ENCODE measurements at regions not wholly inside any gene's neighbourhood (a gene's known extent, or its start where the extent isn't known, plus 50 kb on each side); places are given as distances from the start of the nearest gene placed in this dataset.

DNA sequence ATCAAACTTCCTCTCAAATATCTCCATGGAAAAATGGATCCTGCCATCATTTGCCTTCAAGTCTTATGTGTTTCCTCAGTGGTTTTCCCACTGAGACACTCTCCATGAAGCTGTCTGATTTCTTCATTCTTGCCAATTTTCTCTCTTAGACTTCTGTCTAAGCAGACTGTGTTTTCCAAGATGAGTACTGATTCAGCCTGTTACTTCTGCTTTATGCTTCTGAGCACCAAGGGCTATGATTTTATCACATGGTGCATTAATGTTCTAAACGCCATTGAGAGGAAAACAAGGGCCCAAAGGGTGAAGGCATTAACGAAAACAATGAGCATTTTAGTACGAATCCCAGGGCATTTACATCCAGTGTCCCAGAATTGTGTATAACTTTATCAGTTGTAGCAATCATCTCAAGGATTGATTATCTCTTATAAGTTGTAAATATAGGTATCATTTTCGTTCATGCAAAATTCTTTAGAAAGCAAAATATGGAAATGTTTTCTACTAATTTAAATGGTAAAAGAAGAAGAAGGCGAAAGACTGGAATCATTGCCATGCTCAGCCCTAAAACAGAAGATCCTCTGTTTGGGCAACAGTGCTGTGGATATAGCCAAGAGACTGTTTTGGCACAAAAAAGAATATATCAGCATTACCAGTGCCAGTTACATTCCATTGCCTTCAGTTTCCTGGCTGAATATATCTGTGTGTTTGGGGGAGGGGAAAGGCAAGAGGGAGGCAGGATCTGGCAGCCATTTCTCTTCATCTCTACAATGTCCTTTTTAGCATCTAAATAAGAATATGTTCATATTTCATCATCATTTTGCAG, 537.6 kb downstream of the ANXA1 start:
- no peaks in the 10 kb centered on the region for H3K27me3 Mint-ChIP-seq (ENCODE audit: insufficient read depth, unreplicated experiment)
- H3K4me3 Mint-ChIP-seq (ENCODE audit: unreplicated experiment), result no peak overlapping the region
- H3K9me3 ChIP-seq, result no peaks in the 10 kb centered on the region
- DNase-seq, result no peak
- no peak overlapping the region for H3K27ac Mint-ChIP-seq (ENCODE audit: unreplicated experiment)
- TF ChIP-seq, protein P1, sequence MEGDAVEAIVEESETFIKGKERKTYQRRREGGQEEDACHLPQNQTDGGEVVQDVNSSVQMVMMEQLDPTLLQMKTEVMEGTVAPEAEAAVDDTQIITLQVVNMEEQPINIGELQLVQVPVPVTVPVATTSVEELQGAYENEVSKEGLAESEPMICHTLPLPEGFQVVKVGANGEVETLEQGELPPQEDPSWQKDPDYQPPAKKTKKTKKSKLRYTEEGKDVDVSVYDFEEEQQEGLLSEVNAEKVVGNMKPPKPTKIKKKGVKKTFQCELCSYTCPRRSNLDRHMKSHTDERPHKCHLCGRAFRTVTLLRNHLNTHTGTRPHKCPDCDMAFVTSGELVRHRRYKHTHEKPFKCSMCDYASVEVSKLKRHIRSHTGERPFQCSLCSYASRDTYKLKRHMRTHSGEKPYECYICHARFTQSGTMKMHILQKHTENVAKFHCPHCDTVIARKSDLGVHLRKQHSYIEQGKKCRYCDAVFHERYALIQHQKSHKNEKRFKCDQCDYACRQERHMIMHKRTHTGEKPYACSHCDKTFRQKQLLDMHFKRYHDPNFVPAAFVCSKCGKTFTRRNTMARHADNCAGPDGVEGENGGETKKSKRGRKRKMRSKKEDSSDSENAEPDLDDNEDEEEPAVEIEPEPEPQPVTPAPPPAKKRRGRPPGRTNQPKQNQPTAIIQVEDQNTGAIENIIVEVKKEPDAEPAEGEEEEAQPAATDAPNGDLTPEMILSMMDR (IDR thresholded peaks at IDR 0.05; ENCODE audit: insufficient read depth in 1 of 2, low read depth in 1 of 2, low read length in 1 of 2, severe bottlenecking in 1 of 2, unreplicated experiment in 1 of 2), result no peak
- H3K36me3 Mint-ChIP-seq (ENCODE audit: insufficient read depth, unreplicated experiment), result no peaks in the 10 kb centered on the region
- no peaks in the 10 kb centered on the region for H3K27me3 ChIP-seq (replicated peaks; ENCODE audit: control insufficient read depth, insufficient read depth, low read length)
- no peaks in the 10 kb centered on the region for H3K4me1 ChIP-seq
- intact Hi-C loops (cut with micrococcal nuclease; ENCODE audit: unreplicated experiment), result no loop called here
- no peaks in the 10 kb centered on the region for H3K9me3 Mint-ChIP-seq (ENCODE audit: unreplicated experiment)
- no peaks in the 10 kb centered on the region for H3K36me3 ChIP-seq (ENCODE audit: control insufficient read depth, insufficient read depth, low read length)
- H3K4me1 Mint-ChIP-seq (ENCODE audit: low read depth, unreplicated experiment), result no peaks in the 10 kb centered on the region
- H3K4me3 ChIP-seq (ENCODE audit: low read depth, low read length), result no peak overlapping the region
- ChIA-PET POLR2A (no interaction called here), CTCF (no interaction called here)
- no TSS peak for BruUV-seq (replicated peaks)

DNA sequence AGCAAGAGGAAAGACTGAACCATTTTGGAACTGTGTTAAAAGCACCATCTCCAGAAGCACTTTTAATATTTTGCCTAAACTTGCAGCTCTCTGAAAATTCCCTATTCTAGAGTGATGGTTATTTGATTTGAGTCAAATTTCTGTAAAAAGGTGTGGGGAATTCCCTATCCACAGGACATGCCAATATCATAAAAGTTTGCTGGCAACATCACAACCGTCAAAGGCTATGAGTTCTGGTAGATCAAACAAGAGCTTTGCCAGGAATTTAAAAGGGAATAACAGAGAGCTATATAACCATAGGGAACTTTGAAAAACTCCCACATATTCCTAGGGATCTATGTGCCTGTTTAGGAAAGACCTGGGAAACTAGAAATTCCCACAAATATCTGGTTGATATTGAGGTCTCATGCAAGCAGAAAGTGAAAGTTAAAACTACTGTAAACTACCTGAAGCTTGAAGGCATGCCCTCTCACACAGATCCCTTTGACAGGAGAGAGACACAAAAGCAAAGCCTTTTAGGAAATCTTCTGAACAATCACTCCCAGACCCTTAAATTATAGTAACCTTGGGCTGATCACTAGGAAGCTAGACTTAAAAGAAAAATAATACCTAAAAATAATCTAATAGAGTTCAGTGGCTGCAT, 549.9 kb downstream of the ANXA1 start:
- Histone ChIP-seq H3K27me3 (replicated peaks; ENCODE audit: control insufficient read depth, insufficient read depth, low read length) (no peaks in the 10 kb centered on the region), H3K4me3 (ENCODE audit: low read depth, low read length) (no peak overlapping the region), H3K4me1 (no peaks in the 10 kb centered on the region), H3K9me3 (no peaks in the 10 kb centered on the region), H3K36me3 (ENCODE audit: control insufficient read depth, insufficient read depth, low read length) (no peaks in the 10 kb centered on the region)
- Mint-ChIP-seq H3K4me1 (ENCODE audit: low read depth, unreplicated experiment) (no peaks in the 10 kb centered on the region), H3K27ac (ENCODE audit: unreplicated experiment) (no peak overlapping the region), H3K36me3 (ENCODE audit: insufficient read depth, unreplicated experiment) (no peaks in the 10 kb centered on the region), H3K27me3 (ENCODE audit: insufficient read depth, unreplicated experiment) (no peaks in the 10 kb centered on the region), H3K4me3 (ENCODE audit: unreplicated experiment) (no peak overlapping the region), H3K9me3 (ENCODE audit: unreplicated experiment) (no peaks in the 10 kb centered on the region)
- ChIA-PET POLR2A (no interaction called here), CTCF (no interaction called here)
- intact Hi-C loops (cut with micrococcal nuclease; ENCODE audit: unreplicated experiment), result no loop called here
- TF ChIP-seq, protein P1 (IDR thresholded peaks at IDR 0.05; ENCODE audit: insufficient read depth in 1 of 2, low read depth in 1 of 2, low read length in 1 of 2, severe bottlenecking in 1 of 2, unreplicated experiment in 1 of 2), result no peak
- BruUV-seq (replicated peaks), result no TSS peak
- no peak for DNase-seq

DNA sequence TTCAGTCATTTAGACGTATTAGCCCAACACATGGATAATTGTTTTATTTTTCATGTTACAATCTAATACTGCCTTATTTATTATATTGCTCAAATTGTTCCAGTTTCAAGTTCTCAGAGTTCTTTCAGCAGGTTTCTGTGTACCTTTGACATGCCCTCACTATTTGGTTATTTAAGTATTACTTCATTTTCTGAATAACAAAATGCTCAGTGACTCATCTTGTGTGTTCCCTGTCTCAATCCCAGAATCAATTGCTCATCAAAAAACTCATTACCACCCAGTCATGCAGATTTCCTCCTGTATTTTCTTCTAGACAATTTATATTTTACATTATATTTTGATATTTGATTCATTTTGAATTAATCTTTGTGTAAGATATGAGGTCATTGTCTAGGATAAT, 562.6 kb downstream of the ANXA1 start:
- intact Hi-C loops (cut with micrococcal nuclease; ENCODE audit: unreplicated experiment), result no loop called here
- H3K27ac Mint-ChIP-seq (ENCODE audit: unreplicated experiment), result no peak overlapping the region
- no TSS peak for BruUV-seq (replicated peaks)

More for the DNA sequence above, 562.6 kb downstream of the ANXA1 start:
- Mint-ChIP-seq H3K27me3 (ENCODE audit: insufficient read depth, unreplicated experiment) (no peaks in the 10 kb centered on the region), H3K36me3 (ENCODE audit: insufficient read depth, unreplicated experiment) (no peaks in the 10 kb centered on the region), H3K4me1 (ENCODE audit: low read depth, unreplicated experiment) (no peaks in the 10 kb centered on the region), H3K9me3 (ENCODE audit: unreplicated experiment) (no peaks in the 10 kb centered on the region), H3K4me3 (ENCODE audit: unreplicated experiment) (no peak overlapping the region)
- Histone ChIP-seq H3K4me1 (no peaks in the 10 kb centered on the region), H3K4me3 (ENCODE audit: low read depth, low read length) (no peak overlapping the region), H3K36me3 (ENCODE audit: control insufficient read depth, insufficient read depth, low read length) (no peaks in the 10 kb centered on the region), H3K9me3 (no peaks in the 10 kb centered on the region), H3K27me3 (replicated peaks; ENCODE audit: control insufficient read depth, insufficient read depth, low read length) (no peaks in the 10 kb centered on the region)
- ChIA-PET CTCF (no interaction called here), POLR2A (no interaction called here)
- TF ChIP-seq, protein P1 (IDR thresholded peaks at IDR 0.05; ENCODE audit: insufficient read depth in 1 of 2, low read depth in 1 of 2, low read length in 1 of 2, severe bottlenecking in 1 of 2, unreplicated experiment in 1 of 2), result no peak
- no peak for DNase-seq

Measured in Caco-2 (cell line).